ENCODE measurements at regions not wholly inside any gene's neighbourhood (a gene's known extent, or its start where the extent isn't known, plus 50 kb on each side); places are given as distances from the start of the nearest gene placed in this dataset.
"Not testable (repeated sequence)": the region's sequence is repeated elsewhere in the genome, so short reads cannot be mapped to it uniquely, and the experiment has no call there.

DNA sequence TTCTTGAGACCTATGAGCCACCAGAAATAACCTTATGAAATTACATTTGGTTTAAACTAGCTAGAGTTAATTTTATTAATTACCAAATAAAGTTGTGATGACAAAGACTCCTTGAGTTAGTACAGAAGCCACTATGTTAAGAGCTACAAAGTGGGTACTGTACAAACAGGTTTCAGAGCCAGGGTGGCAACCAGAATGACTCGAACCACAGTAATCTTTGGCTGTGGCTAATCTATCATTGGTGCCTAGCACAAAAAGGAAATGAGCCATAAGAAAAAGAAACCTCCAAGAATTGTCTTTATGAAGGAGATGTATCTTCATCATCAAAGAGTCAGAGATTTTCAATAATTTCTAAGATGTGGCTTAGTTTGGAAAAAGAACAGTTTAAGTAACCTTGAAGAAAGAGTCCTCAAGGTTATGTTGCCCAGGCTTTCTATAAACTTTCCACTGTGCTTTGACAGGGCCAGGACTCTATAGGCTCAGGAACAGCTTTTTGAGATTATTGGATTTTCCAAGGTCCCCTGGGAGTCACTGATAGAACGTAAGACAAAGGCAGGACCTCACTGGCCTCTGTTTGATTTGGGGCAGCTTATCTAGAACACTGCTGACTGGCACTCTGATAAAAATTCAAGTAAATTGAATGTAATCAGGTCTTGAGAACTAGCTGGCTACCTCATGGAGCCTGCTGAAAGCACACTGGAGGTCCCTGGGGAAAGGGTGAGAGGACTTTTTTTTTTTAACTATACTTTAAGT is 777.7 kb downstream of the STIM2 start:
- no peak for DNase-seq

DNA sequence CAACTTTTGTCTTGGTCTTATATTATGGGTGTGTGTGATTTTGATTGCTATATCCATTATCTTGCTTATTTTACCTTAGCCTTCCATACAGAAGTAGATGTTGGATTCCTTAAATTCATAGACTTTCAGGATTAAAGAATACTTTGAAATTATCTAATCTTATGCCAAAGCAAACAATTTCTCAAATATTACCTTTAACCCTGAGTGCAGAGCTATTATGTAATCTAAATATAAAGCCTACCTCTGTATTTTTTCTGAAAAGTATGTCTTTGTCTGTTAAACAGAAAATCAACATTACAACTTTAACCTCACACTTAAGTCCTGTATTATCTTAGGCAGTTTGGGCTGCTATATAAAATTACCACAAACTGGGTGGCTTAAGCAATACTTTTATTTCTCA is 782.5 kb downstream of the STIM2 start:
- DNase-seq: no peak

DNA sequence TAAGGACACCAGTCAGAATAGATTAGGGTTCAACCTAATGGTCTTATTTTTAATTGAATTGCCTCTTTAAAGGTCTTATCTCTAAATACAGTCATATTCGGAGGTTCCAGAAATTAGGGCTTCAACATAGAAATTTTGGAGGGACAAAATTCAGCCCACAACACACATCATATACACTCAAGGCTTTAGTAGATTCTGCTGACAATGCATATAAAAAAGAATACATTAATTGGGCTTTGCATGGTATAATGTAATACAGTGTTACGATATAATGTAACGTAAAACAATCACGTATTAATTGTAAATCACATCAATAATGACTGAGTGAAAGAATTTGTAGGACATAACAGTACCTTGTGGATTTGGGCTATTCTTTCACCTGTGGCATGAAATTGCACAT is 787.8 kb downstream of the STIM2 start:
- DNase-seq: no peak

DNA sequence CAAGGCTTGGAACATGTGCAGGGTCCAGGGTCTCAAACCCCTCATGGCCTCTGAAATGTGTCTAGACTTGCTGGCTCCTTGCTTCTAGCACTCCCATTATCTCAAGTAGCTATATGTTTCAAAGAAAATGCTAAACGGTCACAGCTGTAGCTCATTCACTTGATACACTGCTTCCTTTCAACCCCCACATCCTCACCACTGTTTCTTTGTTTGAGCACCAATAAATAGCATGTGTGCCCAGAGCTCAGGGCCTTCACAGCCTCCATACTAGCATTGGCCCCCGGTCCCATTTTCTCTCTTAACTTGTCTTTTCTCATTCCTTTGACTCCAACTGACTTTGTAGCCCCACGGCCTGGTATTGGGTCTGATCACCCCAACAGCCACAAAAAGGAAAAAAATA is 801.8 kb downstream of the STIM2 start:
- DNase-seq: no peak

DNA sequence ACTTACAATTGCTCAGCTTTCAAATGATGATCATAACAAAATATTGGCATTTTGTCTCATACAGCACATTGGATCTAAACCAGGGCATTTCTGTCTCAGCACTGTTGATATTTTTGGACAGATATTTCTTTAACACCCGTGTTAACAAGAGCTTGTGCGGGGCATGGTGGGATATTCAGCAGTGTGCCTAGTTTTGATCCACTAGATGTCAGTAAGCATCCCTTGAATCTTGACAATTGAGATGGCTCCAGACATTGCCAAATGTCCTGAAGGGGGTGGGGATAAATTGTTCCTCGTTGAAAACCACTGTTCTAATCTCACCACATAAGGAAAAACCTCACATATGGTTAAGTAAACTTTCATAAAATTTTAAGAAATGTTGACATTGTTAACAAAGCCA is 806.3 kb downstream of the STIM2 start:
- no peak for DNase-seq

DNA sequence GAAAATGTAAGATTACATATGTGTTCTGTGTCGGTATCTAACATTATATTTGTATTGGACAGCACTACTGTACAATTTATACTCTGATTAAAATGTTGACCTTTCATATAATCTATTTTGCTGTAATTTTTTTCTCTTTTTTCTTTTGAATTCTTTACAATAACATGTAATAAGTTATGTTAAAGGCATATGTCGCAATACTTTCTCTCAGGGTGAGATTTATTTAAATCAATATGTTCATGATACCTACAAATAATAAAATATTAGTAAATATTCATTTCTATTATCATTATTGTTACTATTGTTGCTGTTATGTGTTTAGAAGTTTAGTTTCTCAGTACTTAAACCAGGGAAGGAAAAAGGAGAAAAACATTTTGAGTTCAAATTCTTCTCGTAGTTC is 807.4 kb downstream of the STIM2 start:
- DNase-seq: no peak

DNA sequence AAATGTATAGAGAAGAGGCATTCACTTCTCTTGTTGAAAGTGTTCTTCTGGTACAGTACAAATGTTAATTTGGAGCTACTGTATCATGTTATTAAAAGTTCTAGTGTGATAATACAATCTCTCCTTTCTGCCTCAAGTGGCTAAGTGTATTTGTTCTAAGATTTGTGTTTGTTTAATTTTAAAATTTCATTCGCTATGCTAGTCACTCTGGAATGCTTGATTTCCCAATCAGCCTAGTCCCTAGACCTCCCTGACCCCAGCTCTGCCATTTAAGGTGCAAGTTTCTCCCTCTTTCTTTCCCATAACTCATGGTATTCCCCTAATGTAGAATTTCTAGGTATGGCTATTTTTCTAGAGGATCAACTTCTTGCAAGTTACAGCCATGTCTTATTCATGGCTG is 817.4 kb downstream of the STIM2 start:
- DNase-seq: no peak

DNA sequence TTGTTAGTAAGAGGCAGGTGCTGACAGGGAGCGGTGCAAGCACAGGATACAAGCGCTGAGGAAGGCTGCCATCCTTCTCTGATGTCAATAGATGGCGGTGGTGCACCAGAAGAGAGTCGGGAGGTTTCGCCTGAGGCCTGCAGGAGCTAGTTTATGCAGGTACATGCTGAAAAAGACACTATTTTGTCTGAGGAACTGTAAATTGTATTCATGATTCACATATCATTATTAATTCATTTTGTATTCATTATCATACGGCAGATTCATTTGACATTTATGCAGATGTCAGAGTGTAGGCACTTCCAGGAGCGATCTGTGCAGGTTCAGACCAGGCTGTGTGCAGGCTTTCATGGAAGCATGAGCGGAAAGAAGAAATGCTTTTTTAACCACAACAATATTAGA is 824.0 kb downstream of the STIM2 start:
- peak; percentile 31 to 48 for DNase-seq

DNA sequence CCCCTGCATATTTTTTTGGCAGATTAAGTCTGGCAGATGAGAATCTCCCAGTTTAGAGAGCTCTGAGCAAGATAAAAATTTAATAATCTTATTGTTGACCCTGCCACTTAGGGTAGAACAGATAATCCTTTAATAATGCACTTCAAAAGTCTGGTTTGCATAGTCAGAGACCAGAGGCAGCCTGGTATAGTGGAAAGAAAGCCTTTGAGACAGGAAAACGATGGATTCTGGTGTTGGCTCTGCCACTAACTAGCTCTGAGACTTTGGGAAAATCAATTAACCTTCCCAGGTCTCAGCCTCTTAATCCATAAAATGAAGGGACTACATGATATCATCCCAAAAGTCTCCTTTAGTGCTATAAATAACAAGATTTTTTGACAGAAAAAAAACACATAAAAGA is 824.5 kb downstream of the STIM2 start:
- DNase-seq: no peak

DNA sequence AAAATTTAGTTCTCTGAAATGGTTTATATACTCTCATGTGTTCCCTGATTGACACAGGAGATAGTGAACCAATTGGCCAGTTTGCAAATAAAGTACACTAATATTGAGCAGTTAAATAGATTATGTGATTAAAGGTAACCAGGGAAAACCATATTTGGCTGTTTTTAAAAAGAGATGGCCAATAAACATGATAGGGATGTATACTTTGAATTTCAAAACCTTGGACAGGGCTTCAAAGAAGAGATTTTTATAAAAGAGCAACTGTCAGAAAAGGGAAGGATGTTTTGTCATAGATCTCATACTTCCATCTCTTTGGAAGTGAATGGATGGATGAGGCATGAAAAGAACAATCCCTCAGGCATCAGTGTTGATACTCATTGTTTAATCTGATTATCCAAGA is 825.3 kb downstream of the STIM2 start:
- no peak for DNase-seq

DNA sequence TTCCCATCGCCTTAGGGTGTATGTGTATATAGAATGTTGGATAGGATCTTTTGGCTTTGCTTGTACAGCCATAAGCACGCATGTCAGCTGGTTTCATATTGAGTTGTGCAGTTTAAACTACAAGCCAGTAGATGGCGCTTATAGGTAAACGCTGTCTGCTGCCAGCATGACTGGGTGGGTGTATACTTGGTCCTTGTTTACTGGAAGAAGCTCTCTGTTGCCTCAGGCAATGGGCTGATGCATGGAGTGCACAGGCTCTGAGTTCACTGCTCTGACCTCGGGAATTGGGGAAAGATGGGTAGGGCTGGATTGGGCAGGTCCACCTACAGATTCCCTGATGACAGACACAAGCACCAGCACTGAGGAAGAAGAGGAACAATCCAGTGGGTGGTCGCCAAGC is 831.5 kb downstream of the STIM2 start:
- no peak for DNase-seq

DNA sequence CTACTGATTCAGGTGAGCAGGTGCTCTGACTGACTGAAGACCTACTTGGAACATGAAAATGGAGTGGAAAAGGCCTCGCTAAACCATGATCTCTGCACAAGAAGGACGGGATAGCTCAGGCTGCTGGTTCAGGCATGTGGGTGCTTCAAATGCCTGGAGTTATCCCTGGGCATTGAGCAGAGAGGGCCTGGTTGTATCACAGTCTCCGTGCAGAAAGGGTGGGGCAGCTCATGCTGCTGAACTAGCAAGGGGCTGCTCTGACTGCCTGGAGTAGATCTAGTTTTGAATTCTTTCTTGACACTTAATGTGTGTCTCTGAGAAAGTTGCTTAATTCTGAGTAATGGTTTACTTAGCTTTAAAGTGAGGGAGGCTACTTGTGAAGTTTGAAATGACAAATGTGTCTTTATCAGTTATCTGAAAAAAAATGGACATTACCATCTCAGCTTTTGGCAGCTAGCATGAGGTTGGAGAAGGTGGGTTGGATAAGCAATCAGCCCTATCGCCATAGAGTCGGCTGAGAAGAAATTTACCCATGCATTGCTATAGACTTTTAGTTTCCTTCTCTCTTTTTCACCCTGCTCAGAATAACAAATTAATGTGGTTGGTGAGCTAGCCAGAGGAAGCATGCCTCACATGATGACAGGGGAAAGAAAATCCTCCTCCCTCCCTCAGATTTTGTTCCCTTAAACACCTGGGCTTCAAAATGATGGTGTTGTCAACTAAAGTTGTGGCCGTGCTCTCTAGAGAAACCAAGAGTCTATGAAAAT is 832.4 kb downstream of the STIM2 start:
- DNase-seq: no peak

DNA sequence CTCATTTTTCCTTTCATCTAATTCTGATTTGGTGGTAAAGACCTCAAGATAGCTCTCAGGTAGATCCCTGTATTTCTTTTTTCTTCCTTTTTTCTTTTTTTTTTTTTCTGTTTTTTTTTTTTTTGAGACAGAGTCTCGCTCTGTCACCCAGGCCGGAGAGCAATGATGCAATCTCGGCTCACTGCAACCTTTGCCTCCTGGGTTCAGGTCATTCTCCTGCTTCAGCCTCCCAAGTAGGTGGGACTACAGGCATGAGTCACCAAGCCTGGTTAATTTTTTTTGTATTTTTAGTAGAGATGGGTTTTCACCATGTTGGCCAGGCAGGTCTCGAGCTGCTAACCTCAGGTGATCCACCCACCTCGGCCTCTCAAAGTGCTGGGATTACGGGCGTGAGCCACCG is 835.6 kb downstream of the STIM2 start:
- DNase-seq: not testable (repeated sequence)

DNA sequence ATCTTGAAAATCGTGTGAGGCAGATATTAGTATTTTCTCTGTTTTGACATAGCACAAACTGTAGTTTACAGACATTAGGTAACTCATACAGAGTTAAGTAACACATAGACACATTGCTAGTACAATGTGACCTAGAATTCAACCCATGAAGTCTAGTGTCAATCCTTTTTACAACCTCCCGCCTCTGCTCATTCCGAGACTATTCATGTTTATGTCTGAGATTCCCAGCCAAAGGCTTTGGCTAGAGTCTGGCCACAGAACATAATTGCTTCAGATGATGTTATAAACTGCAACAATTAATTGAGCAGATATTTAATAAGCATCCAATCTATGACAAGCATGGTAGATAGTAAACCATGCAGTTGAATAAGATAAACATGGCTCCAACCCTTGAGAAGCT is 841.0 kb downstream of the STIM2 start:
- DNase-seq: peak in 1 of 2 donors; percentile 13

DNA sequence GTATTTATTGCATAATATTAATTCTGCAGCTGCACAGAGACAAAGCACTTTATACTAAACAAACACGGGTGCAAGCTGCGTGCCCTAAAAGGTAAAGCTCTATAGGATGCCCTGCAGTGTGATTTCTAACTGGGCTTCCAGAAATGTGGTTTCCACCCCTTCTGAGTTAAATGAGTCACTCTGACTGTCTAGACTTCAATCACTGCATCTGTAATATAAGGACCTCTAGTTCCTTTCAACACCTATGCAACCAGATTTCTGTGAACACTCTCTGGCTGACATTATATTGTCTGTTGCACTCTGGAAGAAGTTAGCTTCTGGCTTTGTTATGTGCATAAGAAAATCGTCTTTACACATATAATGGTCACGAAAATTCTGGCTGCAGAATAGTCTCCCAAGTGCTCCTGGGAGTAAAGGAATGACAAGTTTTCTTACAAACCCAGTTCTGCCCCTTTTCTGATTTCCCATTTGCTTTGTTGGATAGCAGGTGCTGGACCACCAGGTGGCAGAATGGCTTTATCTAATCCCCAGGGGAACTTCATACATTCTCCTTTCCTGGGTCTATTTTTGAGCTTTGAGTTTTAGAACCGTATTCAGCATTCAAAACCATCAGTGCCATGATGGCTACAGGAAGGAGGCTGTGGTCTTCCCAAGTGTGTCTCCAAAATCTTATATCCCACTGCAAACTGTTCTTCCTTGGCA is 842.2 kb downstream of the STIM2 start:
- DNase-seq: no peak

DNA sequence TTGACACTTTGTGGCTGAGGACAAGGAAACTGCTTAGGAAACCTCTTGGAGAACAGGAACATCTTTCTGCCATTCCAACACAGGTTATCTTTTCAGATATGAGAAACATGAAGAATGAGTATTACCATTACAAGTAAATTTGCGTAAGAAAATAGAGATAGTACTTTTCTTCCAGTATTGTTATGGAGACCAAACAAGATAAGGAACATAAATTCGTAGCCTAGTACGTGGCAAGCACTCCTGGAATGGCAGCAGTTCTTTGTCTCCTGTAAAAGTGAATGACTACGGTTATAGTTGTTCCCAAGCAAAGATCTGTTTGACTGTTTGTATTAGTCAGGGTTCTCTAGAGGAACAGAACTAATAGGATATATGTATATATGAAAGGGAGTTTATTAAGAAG is 843.1 kb downstream of the STIM2 start:
- DNase-seq: no peak

DNA sequence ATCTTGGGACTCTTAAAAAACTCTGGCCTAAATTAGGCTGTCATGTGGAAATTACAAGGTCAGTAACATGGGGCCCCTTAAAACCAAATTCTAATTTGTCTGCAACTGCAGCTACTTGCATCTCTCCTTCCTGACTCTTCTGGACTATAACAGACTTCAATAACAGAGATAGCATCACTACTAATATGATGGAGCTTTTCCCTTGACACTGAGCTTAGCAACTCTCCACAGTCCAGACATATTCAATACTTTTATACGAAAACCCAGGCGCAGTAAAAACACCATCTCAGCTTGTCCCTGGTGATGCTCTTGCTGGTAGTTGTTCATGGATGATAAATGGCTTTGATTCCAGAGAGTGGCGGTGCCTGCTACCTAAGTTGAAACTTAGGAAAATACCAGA is 850.4 kb downstream of the STIM2 start:
- no peak for DNase-seq

DNA sequence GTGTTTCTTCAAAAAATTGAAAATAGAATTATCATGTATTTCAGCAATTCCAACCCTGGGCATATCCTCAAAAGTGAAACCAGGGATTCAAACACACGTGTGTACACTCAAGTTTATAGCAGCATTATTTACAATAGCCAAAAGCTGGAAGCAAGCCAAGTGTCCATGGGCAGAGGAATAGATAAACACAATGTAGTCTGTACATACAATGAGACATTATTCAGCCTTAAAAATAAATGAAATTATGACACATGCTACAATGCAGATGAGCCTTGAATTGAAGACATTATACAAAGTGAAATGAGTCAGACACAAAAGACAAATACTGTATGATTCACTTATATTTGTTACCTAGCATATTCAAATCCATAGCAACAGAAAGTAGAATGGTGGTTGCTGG is 853.4 kb downstream of the STIM2 start:
- no peak for DNase-seq

DNA sequence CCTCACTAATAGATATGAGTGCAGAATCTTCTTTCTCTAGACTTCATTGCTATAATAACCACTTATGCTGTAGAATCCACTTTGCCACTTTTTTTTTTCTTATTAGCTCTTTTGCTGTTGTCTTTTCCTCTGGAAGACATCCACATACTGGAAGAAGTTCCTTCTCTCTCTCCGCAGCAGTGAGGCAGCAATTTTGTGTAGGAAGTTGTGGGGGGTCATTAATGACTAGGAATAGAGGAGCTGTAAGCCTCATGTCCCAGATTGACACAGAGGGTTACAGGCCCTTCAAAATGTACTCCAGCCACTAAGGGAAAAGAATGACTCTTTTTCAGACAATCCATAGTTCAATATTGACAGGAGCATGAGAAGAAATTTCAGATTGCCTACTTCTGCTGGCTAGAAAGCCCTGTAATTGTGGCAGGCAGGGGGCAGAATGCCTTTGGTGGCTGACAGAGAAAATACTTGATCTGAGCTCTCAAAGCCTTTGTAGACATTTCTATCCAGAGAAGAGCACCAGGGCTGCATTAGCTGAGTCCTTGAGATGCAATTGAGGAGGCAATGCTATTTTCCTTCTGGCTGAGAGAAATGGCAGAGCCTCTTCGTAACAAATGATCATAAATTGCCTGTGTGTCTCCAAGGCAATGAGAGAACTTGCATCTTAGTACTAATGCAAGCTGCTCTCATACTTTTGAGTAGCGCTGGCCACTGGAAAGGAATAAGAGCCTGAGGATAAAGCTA is 856.2 kb downstream of the STIM2 start:
- no peak for DNase-seq

DNA sequence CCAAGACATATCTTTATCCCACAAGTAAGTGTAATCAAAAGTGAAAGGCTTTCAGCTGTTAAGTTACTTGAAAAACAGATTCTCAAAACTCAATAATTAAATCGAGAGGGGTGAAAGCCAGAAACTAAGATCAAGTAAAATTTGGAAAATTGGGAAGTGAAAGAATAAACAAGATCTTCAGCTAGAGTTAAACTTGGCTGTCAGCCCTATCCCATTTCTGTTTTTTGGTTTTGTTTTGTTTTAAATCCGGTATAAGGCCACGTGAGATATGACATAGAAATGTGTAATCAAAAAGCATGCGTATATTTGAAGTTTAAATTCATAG is 856.8 kb downstream of the STIM2 start:
- peak in 1 of 2 donors; percentile 10 for DNase-seq

DNA sequence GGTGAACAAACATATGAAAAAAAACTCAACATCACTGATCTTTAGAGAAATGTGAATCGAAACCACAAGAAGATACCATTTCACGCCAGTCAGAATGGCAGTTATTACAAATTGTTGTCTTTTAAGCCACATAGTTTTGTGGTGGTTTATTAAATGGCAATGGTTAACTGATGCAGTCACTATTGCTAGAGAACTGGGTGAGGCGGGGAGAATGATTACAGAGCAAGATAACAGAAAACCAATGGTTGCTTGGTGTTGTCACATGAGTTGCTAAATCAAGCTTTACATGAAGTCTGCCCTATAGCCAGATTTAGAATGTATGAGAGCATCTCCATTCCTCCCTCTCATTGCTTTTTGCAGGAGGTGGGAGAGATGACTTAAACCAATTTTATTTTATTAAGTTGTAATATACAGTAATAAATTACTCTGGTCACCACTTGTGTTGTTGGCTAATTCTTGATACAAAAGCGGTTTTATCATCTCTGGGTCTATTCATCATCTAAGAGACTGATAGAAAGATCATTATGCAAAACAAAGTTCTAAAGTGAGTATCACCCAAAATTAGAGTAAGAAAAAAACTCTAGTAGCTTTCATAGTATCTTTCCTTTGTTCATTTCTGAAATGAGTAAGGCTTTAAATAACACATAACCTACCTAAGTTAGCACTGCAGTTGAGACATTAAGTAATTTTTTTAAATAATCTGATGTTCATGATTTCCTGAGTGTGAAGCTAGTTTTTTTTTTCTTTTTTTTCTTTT is 859.5 kb downstream of the STIM2 start:
- DNase-seq: no peak

DNA sequence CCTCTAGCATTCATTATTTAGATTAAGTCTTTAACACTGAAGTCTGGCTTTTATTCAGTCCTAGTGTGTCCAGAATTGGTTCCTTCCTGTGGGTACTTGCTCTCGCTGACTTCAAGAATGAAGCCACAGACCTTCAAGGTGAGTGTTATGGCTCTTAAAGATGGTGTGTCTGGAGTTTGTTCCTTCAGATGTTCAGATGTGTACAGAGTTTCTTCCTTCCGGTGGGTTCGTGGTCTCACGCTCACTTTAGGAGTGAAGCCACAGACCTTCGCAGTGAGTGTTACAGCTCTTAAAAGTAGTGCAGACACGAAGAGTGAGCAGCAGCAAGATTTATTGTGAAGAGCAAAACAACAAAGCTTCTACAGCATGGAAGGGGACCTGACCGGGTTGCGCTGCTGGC is 860.6 kb downstream of the STIM2 start:
- DNase-seq: no peak

Data from right lung (tissue), 2 donors.